OCI-M1 (cell line): ENCODE measurements at regions not wholly inside any gene's neighbourhood (a gene's known extent, or its start where the extent isn't known, plus 50 kb on each side); places are given as distances from the start of the nearest gene placed in this dataset.
"Not testable (repeated sequence)": the region's sequence is repeated elsewhere in the genome, so short reads cannot be mapped to it uniquely, and the experiment has no call there.

Experiments used
- DNase-seq: peaks from one replicate; lab custom pipeline; 2025; lab: John Stamatoyannopoulos, UW

DNA sequence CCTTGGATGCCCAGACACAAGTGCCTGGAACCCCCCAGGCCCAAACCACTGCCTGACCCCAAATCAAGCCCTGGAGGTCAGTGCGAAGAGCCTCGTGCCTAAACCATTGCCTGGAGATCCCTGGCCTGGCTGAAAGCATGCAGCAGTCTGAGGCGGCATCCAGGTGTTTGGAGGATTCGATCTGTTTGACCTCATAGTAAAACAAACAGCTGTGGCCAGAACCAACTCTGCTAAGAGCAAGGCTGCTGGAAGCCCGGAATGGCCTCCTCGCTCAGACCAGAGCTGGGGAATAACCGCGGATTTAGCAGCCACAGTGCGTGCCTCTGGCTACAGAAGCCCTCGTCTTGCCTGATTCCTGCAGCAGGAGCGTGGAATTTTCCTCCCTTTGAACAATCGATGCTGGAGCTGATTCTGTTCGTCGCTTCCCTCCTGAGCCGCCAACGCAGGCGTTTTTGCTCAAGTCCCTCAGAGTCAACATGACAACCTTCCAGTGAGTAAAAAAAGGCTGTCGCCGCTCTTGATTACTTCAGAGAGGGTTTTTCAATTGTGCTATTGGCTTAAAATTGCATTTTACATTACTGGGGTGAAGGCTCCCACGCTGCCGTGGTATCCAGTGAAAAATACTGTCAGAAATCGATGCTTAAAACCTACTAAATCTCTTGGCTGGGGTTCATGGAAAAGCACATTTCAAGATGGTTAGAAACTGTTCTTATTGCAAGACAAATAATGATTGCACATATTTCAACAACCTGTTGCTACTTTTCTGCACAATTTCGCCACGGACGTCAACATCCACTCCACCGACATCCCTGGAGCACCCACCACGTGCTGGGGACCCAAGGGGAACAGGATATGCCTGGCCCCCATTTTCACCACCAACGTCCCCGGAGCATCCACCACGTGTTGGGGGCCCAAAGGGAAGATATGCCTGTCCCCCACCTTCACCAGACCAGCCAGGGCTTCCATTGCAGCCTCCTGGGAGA is 190.0 kb downstream of the OLFM1 start:
- no peak for DNase-seq

DNA sequence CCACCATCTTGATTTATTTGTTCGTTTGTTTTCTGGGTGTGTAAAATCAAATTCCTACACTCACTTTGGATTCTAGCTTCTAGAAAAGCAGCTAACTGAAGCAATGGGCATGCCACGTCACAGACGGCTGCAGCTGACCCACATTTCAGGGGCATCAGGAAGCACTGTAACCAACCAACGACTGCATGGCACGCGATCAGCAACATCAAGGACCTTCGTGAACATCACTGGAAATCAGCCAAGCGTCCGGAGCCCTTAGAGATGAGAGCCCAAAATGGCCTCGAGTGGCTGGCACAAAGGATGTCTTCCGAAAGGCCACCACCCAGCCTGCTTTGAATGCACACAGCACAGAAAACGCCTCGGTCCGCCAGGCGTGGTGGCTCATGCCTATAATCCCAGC is 191.1 kb downstream of the OLFM1 start:
- DNase-seq = no peak

DNA sequence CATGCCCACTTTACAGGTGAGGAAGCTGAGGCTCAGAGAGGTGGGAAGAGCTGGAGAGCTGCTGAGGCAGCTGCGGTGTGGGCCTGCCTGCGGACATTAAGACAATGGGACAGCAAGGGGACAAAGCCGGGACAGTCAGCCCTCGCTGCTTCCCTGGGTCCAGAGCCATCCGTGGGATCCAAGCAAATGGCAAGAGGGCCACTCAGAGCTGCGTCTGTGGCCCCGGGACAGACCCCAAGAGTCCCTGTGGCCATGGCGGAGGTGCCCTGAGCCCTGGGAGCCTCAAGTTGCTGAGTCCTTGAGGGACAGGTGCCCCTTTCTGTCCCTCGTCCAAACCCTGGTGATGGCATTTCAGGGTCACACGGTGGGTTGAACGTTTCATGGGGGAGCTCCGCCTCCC is 191.9 kb downstream of the OLFM1 start:
- DNase-seq = no peak

DNA sequence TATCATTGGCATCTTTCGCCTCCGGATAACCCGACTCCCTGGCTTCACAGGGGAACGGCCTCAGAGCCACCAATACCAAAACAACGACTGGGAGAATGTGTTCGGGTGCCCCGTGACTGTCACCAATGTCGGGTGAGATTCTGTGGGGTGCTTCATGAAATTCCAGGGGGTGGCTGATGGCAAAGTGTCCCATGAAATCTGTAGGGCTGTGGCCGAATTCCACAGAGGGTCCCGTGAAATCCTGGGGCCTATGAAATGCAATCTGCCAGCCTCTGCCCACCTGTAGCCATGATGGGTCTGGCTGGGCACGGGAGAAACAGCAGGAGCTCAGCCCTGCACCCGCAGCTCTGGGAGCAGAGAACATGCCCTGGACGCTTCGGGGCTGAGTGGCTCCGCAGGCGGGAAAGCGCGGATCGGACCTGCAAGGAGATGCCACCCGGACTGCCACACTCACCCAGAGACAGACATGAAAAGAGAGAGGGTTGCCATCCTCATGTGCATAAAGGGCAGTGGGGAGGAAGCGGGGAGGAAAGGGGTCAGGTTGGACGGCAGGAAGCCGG is 192.4 kb downstream of the OLFM1 start:
- no peak for DNase-seq

DNA sequence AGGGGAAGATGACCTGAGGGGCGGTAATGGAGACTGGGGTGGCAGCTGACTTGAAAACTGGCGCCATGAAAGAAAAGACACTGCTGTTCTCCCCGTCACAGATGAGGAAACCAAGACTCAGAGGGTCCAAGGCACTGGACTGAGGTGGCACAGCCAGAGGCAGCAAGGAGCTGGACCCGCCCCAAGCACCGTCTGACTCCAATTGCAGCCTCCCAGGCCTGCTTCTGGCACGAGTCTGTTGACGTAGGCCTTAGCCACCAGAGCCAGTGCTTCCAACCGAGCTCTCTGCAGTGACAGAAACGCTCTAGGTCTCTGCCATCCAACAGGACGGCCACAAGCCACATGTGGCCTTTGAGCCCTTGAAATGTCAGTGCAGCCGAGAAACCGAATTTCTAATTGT is 193.2 kb downstream of the OLFM1 start:
- no peak for DNase-seq

DNA sequence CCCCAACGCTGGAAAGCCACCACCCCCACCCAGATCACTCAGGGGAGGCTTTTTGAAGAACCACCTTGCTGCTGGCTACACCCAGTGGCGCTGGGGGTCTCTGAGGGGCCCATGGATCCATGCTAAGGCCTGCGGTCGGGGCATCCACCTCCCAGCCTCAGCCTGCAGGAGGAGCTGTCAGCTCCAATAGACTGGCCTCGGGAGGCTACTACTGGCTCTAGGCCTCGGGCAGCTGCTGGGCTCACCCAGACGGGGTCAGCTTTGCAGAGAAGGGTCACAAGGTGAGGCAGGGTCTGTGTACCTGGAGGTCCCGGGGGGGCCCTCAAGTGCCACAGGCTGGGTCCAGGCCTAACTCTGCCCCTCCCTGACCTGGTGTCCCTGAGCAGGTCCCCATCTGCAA is 193.7 kb downstream of the OLFM1 start:
- no peak for DNase-seq

DNA sequence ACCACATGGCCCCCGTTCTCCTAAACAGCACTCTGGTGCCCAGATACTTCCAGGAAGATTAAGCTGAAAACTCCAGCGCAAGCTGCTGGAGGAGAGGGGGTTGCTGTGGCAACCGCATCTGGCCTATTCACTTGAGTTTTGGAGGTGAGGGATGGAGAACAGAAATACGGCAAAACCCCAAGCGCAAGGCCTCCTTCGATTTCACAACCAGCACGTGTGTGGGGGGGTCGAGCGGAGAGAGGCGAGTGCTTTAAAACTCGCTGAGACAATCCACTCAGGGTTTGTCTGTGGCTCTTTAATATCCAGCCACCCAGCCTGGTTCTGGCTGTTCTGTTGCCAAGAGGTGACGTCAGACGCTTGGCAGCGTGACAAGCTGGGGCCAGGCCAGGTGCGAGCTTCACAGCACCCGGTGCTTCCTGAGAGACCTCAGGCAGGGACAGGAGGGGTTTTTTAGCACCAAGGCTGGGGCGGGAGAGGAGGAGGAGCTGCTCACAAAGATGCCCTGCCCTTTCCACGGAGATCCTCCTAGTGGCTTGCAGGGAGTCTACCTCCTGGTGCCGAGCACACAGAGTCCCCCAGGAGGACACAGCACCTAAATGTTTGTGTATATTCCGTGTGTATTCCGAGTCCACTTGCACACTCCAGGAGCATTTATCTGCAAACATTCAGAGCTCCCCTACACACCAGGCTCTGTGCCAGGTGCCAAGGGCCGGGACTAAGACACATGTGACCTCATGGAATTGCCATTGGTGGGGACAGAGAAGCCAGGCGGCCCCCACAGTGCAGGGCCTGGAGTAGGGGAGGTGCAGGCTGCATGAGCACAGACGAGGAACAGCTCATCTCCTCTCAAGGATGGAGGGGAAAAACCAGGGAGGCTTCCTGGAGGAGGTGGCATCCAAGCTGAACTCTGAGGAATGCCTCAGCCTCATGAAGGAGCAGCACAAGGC is 194.6 kb downstream of the OLFM1 start:
- no peak for DNase-seq

DNA sequence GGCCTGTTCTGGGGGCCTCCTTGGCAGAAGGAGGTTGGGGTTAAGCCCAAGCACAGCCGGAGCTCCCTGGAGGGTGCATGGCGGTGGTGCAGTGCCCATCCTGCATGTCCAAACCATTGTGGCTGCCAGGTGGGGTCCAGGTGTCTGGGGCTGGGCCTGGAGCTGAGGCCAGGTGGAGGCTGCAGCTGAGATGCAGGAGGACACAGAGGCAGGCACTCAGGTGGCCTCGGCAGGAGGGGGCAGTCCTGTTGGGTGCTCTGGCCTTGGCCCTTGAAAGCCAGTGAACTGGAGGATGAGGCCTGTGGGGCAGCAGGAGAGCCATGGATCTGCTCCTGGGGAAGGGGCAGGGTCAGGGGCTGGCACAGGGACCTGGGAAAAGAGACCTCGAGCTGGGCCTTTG is 195.3 kb downstream of the OLFM1 start:
- no peak for DNase-seq

DNA sequence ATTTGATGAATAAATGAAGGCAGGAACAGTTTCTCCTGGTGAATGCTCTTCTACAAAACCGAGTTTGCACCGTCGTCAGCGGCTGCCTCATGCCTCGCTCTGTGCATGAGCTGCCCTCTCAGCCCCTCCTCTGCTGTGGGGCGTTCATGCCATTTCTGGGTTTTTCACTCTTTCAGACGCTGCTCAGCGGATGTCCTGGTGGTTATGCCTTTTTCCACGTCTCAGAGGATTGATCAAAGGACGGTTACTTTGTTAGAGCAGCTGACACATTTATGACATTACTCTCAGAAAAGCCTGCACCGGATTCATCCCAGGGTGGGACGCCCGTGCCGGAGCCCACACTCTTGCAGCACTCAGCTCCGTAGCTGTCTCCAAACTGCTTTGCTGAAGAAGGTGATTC is 195.9 kb upstream of the PPP1R26 start:
- DNase-seq = no peak

DNA sequence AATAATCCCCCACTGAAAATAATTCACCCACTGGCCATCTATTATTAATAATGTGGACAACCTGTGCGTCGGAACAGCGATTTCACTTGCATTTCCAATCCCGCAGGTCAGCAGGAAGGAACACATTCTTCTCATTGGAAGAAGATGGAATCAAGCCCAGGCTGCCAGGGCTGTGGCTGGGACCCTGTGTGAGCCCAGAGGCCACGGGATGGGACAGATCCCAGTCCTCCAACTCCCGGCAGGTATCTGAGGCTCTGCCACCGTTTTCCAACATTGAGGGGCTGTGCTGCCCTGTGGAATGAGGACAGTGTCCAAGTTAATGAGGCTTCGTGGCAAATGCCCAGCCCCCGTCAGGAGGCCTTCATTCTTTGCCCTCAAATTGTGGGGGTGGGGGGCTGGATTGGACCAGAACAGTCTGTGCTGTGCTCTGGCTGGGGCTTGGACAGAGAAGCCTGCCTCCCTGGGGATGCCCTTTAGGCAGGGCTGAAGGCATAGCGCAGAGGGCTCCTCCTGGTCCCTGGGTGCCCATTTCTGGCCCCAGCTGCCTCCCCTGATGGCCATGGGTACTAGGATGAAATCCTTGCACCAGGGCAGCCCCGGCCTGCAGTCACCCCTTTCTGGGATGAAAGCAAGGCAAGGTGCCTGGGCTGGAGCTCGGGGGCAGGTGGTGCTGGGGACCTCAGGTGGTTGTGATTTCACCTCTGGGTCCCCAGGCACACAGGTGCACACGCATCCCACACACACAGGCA is 195.0 kb upstream of the PPP1R26 start:
- no peak for DNase-seq

DNA sequence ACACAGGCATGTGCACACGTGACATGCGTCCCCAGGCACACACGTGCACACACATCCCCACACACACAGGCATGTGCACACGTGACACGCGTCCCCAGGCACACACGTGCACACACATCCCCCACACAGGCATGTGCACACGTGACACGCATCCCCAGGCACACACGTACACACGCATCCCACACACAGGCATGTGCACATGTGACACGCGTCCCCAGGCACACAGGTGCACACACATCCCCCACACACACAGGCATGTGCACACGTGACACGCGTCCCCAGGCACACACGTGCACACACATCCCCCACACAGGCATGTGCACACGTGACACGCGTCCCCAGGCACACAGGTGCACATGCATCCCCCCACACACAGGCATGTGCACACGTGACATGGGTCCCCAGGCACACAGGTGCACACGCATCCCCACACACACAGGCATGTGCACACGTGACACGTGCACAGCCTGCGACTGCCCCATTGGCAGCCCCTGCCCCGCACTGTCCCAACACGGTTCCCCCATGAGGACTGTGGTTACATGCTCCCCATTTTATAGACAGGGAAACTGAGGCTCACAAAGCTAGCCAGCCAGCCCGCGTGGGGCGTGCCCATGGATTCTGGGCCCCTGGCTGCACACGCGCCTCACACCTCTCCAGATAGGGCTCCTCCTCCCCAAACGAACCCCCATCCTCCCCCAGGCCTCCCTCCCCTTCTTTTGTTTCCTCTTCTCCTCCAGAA is 193.2 kb upstream of the PPP1R26 start:
- DNase-seq = not testable (repeated sequence)

DNA sequence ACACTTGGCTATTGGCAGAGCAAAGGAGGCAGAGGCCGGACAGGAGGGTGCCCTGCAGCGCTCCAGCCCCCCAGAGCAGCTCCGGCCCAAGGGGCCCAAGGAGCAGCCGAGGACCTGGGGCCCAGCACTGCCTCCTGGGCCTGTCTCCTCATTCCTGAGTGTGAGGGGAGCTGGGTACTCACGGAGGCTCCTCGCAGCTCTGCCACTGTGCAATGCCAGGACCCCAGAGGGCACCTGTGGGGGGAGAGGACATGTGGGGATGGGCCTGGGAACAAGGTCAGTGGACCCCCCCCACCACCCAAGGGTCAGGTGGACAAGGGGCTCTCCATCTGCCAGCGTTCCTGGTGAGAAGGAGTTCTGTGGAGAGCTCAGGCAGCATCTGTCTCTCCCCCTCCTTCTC is 192.6 kb upstream of the PPP1R26 start:
- no peak for DNase-seq

DNA sequence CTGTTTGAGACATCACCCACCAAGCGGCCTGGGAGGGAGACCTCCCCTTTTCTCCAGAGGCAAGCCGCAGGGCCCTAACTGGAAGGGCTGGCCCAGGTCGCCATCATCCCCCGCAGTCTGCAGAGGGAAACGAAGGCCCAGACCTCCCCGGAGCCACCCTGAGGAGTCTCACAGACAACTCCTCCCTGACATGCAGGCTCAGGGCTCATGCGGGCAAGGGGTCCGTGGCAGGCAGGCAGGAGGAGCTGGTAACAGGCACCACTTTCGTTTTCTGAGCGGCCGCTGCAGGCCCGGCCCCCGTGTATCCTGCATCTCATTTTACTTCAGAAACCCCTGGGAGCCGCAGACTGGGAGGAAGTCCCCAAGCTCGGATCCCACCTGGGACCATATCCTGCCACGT is 192.0 kb upstream of the PPP1R26 start:
- DNase-seq = no peak

DNA sequence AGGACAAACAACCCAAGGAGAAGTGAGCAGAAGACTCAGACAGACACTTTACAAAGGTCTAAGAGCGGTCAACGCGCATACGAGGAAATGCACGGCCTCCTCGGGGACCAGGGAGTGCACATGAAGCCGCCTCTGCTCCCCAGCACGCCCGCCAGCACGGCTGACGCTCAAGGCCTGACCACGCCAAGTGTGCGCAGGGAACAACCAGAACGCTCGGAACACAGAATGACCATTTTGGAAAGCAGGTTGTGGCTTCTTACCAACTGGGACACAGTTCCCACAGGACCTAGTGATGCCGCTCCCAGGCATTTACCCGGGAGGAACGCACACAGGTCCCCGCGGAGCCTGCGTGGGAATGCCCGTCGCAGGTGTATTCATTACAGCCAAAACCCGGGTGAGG is 191.5 kb upstream of the PPP1R26 start:
- no peak for DNase-seq

DNA sequence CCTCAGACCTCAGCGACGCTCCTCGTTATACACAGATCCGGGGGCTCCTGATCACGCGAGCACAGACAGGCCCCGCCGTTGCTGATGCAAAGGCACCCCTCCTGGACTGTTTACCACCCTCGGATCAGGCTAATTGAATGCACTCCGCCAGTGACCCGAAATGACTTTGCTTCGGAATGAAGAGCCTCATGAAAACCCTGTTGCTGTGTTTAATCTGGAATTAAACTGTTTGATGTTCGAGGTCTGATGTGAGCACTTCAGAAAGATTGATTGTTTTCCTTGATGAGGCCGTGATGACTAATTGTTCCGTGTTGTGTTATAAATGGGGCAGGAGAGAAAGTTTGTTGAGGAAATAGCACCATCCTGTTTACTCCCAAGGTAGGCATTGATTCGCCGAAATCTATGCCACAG is 190.5 kb upstream of the PPP1R26 start:
- no peak for DNase-seq

DNA sequence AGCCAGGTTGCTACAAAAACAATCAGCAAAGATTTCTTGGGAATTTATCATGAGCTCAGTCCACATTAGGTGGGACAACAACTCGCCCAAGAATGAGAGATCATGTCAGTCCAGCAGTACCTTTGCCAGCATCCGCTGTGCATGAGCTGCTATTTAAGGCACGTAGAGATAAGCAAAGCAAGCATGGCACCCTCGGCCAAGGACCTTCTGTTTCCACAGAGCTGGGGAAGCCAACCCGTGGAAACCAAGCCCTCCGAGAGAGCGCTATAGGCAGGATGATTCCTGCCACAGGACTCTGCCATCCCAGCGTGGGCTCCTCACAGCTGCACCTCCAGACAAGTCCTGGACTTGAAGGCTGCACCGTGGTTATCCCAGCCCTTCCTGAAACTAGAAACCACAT is 189.5 kb upstream of the PPP1R26 start:
- DNase-seq = no peak

DNA sequence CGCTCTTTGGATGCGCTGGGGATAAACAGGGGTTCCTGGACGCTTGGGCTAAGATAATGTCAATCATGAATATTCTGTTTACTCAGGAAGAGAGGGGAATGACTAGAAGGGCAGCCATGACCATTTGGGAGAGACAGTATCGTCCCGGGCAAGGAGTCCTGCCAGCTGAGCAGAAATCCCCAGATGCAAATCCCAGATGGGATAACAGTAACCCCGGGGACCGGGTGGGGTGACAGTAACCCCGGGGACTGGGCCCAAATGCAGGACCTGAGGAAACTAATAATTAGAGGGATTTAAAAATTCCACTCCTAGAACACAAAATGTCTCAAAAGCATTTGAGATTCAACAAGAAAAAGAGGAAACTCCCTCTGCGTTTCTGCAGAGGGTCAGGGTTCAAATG is 189.0 kb upstream of the PPP1R26 start:
- DNase-seq = no peak

DNA sequence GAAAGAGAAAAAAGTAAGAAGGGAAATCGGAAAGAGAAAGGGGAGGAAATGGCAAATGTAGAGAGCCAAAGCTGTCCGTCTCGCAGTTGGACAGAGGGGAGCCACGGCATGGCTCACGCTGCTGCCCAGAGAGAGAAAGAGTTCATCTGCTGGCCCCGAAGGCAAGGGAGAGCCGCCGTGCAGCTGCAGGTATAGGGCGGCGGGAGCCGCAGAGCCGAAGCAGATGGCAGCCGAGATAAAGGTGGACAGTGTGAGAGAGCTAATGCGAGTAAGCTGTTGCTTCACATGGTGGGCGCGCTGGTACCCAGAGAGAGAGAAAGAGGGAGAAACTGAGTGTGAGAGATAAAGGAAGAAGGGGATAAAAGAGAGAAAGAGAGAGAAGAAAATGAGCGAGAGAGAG is 188.4 kb upstream of the PPP1R26 start:
- no peak for DNase-seq

DNA sequence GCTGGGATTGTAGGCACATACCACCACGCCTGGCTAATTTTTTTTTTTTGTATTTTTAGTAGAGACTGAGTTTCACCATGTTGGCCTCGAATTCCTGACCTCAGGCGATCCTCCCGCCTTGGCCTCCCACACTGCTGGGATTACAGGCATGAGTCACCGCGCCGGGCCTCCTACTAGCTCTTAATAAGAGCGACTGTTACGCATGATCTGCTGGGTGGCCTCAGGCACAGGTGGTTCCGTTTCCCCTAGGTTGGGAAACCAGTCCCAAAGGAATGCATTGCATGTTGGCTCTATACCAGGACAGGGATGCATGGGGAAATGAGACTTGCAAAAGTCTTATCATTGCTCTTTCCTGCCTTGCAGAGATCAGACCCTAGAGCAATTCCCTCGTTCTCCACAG is 184.7 kb upstream of the PPP1R26 start:
- DNase-seq = no peak

DNA sequence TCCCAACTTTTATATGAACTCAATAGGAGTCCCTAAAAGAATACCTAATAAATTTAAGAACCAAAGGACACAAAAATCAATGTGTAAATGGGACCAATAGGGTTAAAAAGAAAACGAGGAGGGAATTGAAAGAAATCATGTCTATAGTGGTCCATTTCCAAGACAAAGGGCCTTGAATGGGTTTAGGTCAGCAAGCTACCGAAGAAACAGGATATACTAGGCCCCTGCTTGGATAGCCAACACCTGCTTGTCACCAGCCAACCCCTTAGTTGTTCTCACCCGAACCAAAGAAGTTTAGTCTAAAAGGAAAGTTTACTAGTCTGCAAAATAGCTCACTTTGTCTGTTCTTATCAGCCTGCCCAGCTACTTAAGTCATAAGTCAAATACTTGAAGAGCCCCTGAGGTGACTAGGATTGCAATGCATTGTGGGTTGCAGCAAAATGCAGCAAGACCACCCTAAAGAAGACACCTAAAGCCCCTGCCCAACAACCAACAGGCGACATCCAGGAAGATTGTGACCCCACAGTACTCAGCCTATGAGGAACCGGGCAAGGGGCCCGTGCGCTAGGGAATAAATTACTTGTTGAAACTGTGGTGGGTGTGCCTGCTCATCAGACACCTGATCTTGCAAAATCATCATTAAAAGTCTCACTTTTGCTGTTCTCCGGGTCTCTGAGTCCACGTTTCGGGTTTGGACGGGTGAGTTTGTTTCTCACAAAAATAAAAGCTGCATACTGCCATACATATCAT is 183.9 kb upstream of the PPP1R26 start:
- DNase-seq = no peak
